Body of pancreas (tissue), 4 donors: ENCODE measurements at regions not wholly inside any gene's neighbourhood (a gene's known extent, or its start where the extent isn't known, plus 50 kb on each side); places are given as distances from the start of the nearest gene placed in this dataset.

ENCODE experiments used
- CTCF ChIP-seq, 7 experiments: fragments of 450-650 bp in 4 of 7; fragments of 200-600 bp in 3 of 7; sonication (generic) in 3 of 7; IDR thresholded peaks; one replicate each; pipeline ENCODE4 v1.5.1; 2016 to 2019; ENCODE audit warnings: antibody characterized with exemption in 7 of 7
- POLR2A ChIP-seq, 3 donors: fragments of 450-650 bp; IDR thresholded peaks; one replicate each; pipeline ENCODE4 v1.6.1; 2016; ENCODE audit warnings: antibody characterized with exemption in 3 of 3, mild to moderate bottlenecking in 2 of 3

- TF ChIP-seq CTCF (IDR thresholded peaks at IDR 0.05) (no peak), POLR2A (IDR thresholded peaks at IDR 0.05) (no peak)
Measured at GRCh38 chr15:39139431-39140059, 441.3 kb upstream of the THBS1 start.
